HG03565 (cell line): ENCODE measurements at regions not wholly inside any gene's neighbourhood (a gene's known extent, or its start where the extent isn't known, plus 50 kb on each side); places are given as distances from the start of the nearest gene placed in this dataset.
"Not testable (repeated sequence)": the region's sequence is repeated elsewhere in the genome, so short reads cannot be mapped to it uniquely, and the experiment has no call there.

Source experiments
- ATAC-seq: cut with Tn5 transposase; IDR thresholded peaks from one replicate; pipeline ENCODE4 v1.9.1; 2021; ENCODE audit warnings: mild to moderate bottlenecking, moderate library complexity; ENCODE audit not compliant: unreplicated experiment

- ATAC-seq: no peak
Measured at GRCh38 chr10:56298941-56299340, 62.1 kb downstream of the ZWINT start.

- no peak for ATAC-seq
Measured at GRCh38 chr10:56296618-56297017, 64.4 kb downstream of the ZWINT start.

GRCh38 chr10:56288403-56288802 is 72.7 kb downstream of the ZWINT start:
- no peak for ATAC-seq

- no peak for ATAC-seq
Measured at GRCh38 chr10:56286096-56286495, 75.0 kb downstream of the ZWINT start.

GRCh38 chr10:56279270-56279669 is 81.8 kb downstream of the ZWINT start:
- ATAC-seq: no peak

- ATAC-seq: no peak
Measured at GRCh38 chr10:56269181-56269580, 91.9 kb downstream of the ZWINT start.

- no peak for ATAC-seq
Measured at GRCh38 chr10:56266120-56266519, 94.9 kb downstream of the ZWINT start.

- no peak for ATAC-seq
Measured at GRCh38 chr10:56258991-56259390, 102.1 kb downstream of the ZWINT start.

GRCh38 chr10:56258378-56258777 is 102.7 kb downstream of the ZWINT start:
- peak; percentile 64 for ATAC-seq

- ATAC-seq: no peak
Measured at GRCh38 chr10:56255298-56255697, 105.8 kb downstream of the ZWINT start.

GRCh38 chr10:56240471-56240870 is 120.6 kb downstream of the ZWINT start:
- no peak for ATAC-seq

GRCh38 chr10:56231436-56231835 is 129.6 kb downstream of the ZWINT start:
- no peak for ATAC-seq

- no peak for ATAC-seq
Measured at GRCh38 chr10:56222237-56222636, 138.8 kb downstream of the ZWINT start.

GRCh38 chr10:56212951-56213350 is 148.1 kb downstream of the ZWINT start:
- ATAC-seq: no peak

- ATAC-seq: peak; percentile 95
Measured at GRCh38 chr10:56181607-56182006, 179.5 kb downstream of the ZWINT start.

- ATAC-seq: no peak
Measured at GRCh38 chr10:56178210-56178609, 182.8 kb downstream of the ZWINT start.

GRCh38 chr10:56155091-56155513 is 206.0 kb downstream of the ZWINT start:
- ATAC-seq: not testable (repeated sequence)

GRCh38 chr10:56146806-56147205 is 214.3 kb downstream of the ZWINT start:
- no peak for ATAC-seq

GRCh38 chr10:56142092-56142728 is 218.8 kb downstream of the ZWINT start:
- peak; percentile 94 for ATAC-seq

- no peak for ATAC-seq
Measured at GRCh38 chr10:56139405-56139804, 221.7 kb downstream of the ZWINT start.

- no peak for ATAC-seq
Measured at GRCh38 chr10:56135828-56136227, 225.2 kb downstream of the ZWINT start.

GRCh38 chr10:56123247-56123646 is 237.8 kb downstream of the ZWINT start:
- no peak for ATAC-seq

- no peak for ATAC-seq
Measured at GRCh38 chr10:56116684-56117083, 244.4 kb downstream of the ZWINT start.
